IPS-NIHi7 (cell line): ENCODE measurements at regions not wholly inside any gene's neighbourhood (a gene's known extent, or its start where the extent isn't known, plus 50 kb on each side); places are given as distances from the start of the nearest gene placed in this dataset.

Source experiments
- DNase-seq: peaks from one replicate; pipeline ENCODE4 v3.0.0; 2012; ENCODE audit warnings: mixed read lengths; ENCODE audit errors: extremely low spot score

GRCh38 chrX:100120956-100121355, 289.1 kb downstream of the PCDH19 start:
- no peak for DNase-seq

DNA sequence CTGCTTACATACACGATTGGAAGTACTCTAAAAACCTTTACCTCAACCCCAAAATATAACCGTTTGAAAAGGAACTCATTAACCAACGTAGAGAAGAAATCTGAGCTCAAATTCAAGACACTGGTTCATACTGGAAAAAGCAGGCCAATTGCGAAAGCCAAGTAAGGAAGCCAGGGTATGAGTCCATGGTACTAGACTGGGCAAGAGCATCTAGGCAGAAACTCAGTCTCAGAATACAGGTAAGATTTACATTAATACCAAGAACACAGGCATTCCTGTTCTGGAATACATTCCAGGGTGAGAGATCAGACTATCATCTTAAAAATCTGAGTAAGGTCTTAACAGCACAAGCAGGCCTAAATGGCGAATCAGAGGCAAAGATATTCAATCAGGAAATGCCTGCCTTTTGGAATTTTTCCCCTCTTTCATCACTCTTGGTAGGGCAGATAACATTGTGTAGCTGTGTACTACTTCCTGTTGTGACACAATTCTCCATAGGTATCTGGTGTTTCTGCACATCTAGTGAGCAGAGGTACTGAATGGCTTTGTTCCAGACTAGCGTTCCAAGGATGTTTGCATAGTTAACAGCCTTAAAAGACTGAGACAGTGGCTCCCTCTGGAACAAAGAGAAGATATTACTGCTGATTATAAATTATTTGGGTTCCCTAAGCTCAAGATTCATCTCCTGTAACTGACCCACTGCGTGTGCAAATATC, 311.3 kb downstream of the PCDH19 start:
- DNase-seq = no peak

DNA sequence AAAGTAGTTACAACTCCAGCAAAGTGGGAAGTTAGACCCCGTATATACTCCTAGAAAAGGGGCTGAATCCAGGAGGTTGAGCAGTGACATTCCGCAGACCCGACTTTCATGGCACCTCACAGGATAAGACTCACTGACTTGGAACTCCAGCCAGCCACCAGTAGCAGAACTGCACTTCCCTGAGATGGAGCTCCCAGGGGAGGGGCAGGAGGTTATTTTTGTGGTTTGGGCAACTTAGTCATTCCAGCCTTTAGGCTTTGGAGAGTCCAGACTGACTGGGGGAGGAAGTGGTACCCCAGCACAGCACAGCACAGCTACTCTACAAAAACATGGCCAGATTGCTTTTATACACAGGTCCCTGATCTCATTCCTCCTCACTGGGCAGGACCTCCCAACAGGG, 319.1 kb downstream of the PCDH19 start:
- DNase-seq = no peak

GRCh38 chrX:100089724-100090123, 320.3 kb downstream of the PCDH19 start:
- no peak for DNase-seq

DNA sequence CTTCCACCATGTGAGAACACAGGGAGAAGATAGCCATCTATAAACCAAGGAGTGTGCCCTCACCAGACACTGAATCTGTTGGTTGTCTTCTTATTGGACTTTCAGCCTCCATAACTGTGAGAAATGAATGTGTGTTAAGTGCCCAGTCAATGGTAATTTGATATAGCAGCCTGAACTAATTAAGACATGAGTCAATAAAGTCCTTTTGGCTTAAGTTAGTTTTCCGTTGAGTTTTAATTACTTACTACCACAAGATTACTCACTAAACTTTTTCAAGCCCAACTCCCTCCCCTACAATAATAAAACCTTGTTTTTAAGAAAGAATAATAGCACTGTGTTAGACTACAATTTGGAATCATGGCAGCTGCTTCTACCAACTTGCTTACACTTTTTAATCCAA, 324.2 kb downstream of the PCDH19 start:
- DNase-seq = no peak

GRCh38 chrX:100083211-100083610, 326.9 kb downstream of the PCDH19 start:
- no peak for DNase-seq

DNA sequence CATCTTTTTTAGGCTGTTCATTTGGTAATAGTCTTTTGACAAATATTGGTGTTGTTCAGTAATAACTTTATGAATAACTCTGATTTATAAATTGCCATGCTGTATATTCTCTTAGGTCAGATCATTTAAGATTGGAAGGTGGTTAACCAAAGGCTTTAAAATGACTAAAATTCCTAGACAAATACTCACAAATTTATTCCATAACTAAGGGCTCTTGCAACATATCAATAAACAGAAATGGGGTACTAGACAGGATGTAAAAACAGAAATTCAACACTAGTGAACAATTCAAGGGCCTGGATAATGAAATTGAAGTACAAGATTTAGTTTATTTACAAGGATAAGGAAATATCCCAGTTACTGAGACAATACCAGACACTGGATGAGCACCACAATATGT, 328.6 kb downstream of the PCDH19 start:
- DNase-seq = no peak

DNA sequence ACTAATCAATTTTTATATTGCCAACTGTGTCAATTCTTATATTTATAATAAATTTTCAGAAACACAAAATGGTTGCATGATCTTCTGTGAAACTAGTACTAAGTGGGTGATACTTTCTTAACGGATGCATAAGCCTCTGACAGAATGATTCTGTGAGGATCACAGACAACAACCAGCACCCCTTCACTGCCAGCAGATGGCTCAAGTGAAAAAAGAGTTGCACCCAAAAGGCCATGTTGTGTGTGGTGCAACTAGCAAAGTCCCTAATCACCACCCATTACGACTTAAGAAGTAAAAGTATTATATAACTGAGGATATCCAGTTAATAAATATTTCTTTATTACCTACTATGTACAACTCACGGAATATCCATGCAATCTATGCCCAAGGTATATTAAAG, 334.0 kb downstream of the PCDH19 start:
- DNase-seq = peak; percentile 15

DNA sequence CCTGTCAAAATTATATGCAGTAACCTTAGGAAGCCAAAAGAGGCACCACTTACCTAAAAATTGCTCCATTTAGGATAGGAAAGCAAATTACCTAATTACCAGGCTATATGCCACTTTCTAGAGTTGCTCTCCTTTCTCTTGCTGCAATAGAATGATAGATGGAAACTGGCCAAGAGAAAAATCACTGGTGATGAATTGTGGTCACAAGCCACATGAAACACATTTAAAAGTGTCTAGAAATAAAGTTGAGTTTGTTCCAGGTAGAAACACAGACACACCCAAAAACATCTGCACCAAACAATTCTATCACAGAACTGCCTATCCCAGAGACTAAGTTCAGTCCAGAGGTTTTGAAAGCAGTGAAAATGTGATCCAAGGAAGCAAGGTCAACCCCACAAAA, 337.7 kb downstream of the PCDH19 start:
- no peak for DNase-seq

- DNase-seq = peak; percentile 21
Measured at GRCh38 chrX:100070334-100070849, 339.7 kb downstream of the PCDH19 start.

DNA sequence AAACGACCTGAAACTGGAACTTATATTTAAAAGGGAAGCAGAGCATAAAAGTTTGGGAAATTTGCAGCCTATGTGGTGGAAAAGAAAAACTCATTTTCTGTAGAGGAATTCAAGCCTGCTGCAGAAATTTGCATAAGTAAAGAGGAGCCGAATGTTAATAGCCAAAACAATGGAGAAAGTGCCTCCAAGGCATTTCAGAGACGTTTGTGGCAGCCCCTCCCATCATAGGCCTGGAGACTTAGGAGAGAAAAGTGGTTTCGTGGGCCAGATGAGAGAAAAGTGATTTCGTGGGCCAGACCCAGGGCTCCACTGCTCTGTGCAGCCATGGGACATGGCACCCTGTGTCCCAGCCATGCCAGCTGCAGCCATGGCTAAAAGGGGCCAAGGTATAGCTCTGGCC, 361.9 kb downstream of the PCDH19 start:
- DNase-seq = no peak
